ENCODE measurements at regions not wholly inside any gene's neighbourhood (a gene's known extent, or its start where the extent isn't known, plus 50 kb on each side); places are given as distances from the start of the nearest gene placed in this dataset.
"Not testable (repeated sequence)": the region's sequence is repeated elsewhere in the genome, so short reads cannot be mapped to it uniquely, and the experiment has no call there.

- Histone ChIP-seq H3K27me3 (no peaks in the 10 kb centered on the region), H3K4me3 (ENCODE audit: low read depth, low read length) (no peak overlapping the region), H3K36me3 (no peaks in the 10 kb centered on the region), H3K9me3 (no peaks in the 10 kb centered on the region), H3K4me1 (no peaks in the 10 kb centered on the region)
- TF ChIP-seq CTCF (IDR thresholded peaks at IDR 0.05; ENCODE audit: low read depth, low read length), result no peak
- DNase-seq, result no peak
Observed at GRCh38 chr2:186976329-186976728, 127.4 kb upstream of the ZSWIM2 start.

- no peak for TF ChIP-seq CTCF (IDR thresholded peaks at IDR 0.05; ENCODE audit: low read depth, low read length)
- no peak for DNase-seq
- no peaks in the 10 kb centered on the region for H3K4me1 ChIP-seq
- no peaks in the 10 kb centered on the region for H3K36me3 ChIP-seq
- no peaks in the 10 kb centered on the region for H3K9me3 ChIP-seq
- no peak overlapping the region for H3K4me3 ChIP-seq (ENCODE audit: low read depth, low read length)
- H3K27me3 ChIP-seq, result no peaks in the 10 kb centered on the region
Observed at GRCh38 chr2:186972281-186972970, 123.5 kb upstream of the ZSWIM2 start.

- H3K9me3 ChIP-seq, result no peaks in the 10 kb centered on the region
- no peak for DNase-seq
- no peak overlapping the region for H3K4me3 ChIP-seq (ENCODE audit: low read depth, low read length)
Observed at GRCh38 chr2:186968277-186968676, 119.3 kb upstream of the ZSWIM2 start.

GRCh38 chr2:186966015-186966414 is 117.0 kb upstream of the ZSWIM2 start:
- no peak for DNase-seq
- Histone ChIP-seq H3K9me3 (no peaks in the 10 kb centered on the region), H3K36me3 (no peaks in the 10 kb centered on the region), H3K4me3 (ENCODE audit: low read depth, low read length) (no peak overlapping the region), H3K27me3 (no peaks in the 10 kb centered on the region), H3K4me1 (no peaks in the 10 kb centered on the region)
- TF ChIP-seq CTCF (IDR thresholded peaks at IDR 0.05; ENCODE audit: low read depth, low read length), result no peak

More at GRCh38 chr2:186968277-186968676, 119.3 kb upstream of the ZSWIM2 start:
- no peaks in the 10 kb centered on the region for H3K4me1 ChIP-seq
- H3K27me3 ChIP-seq, result no peaks in the 10 kb centered on the region
- no peaks in the 10 kb centered on the region for H3K36me3 ChIP-seq
- TF ChIP-seq CTCF (IDR thresholded peaks at IDR 0.05; ENCODE audit: low read depth, low read length), result no peak

- H3K4me3 ChIP-seq (ENCODE audit: low read depth, low read length), result no peak overlapping the region
- no peaks in the 10 kb centered on the region for H3K36me3 ChIP-seq
- no peaks in the 10 kb centered on the region for H3K4me1 ChIP-seq
- DNase-seq, result no peak
- no peak for TF ChIP-seq CTCF (IDR thresholded peaks at IDR 0.05; ENCODE audit: low read depth, low read length)
- no peaks in the 10 kb centered on the region for H3K9me3 ChIP-seq
- no peaks in the 10 kb centered on the region for H3K27me3 ChIP-seq
Observed at GRCh38 chr2:186962085-186962747, 113.2 kb upstream of the ZSWIM2 start.

- H3K9me3 ChIP-seq; DNase-seq; H3K36me3 ChIP-seq; H3K4me3 ChIP-seq (ENCODE audit: low read depth, low read length); H3K4me1 ChIP-seq; H3K27me3 ChIP-seq: not testable (repeated sequence)
Observed at GRCh38 chr2:186960241-186960640, 111.3 kb upstream of the ZSWIM2 start.

All from BE2C (cell line).